ENCODE measurements at regions not wholly inside any gene's neighbourhood (a gene's known extent, or its start where the extent isn't known, plus 50 kb on each side); places are given as distances from the start of the nearest gene placed in this dataset.

GRCh38 chr2:129764376-129765325, 214.8 kb upstream of the RAB6C start:
- no peak for DNase-seq (ENCODE audit: low read depth in 2 of 2)

GRCh38 chr2:129765326-129765677, 214.2 kb upstream of the RAB6C start:
- DNase-seq (ENCODE audit: low read depth in 2 of 2), result no peak

GRCh38 chr2:129765678-129766351, 213.7 kb upstream of the RAB6C start:
- no peak for DNase-seq (ENCODE audit: low read depth in 2 of 2)

- DNase-seq (ENCODE audit: low read depth in 2 of 2), result no peak
Observed at GRCh38 chr2:129766374-129766993, 213.0 kb upstream of the RAB6C start.

- DNase-seq (ENCODE audit: low read depth in 2 of 2), result no peak
Observed at GRCh38 chr2:129767346-129768035, 212.0 kb upstream of the RAB6C start.

GRCh38 chr2:129768036-129768386, 211.5 kb upstream of the RAB6C start:
- no peak for DNase-seq (ENCODE audit: low read depth in 2 of 2)

- DNase-seq (ENCODE audit: low read depth in 2 of 2), result no peak
Observed at GRCh38 chr2:129768485-129769184, 210.8 kb upstream of the RAB6C start.

- DNase-seq (ENCODE audit: low read depth in 2 of 2), result no peak
Observed at GRCh38 chr2:129769185-129769991, 210.1 kb upstream of the RAB6C start.

- no peak for DNase-seq (ENCODE audit: low read depth in 2 of 2)
Observed at GRCh38 chr2:129771418-129772189, 207.9 kb upstream of the RAB6C start.

GRCh38 chr2:129772190-129772579, 207.3 kb upstream of the RAB6C start:
- no peak for DNase-seq (ENCODE audit: low read depth in 2 of 2)

GRCh38 chr2:129775952-129776653, 203.4 kb upstream of the RAB6C start:
- no peak for DNase-seq (ENCODE audit: low read depth in 2 of 2)

GRCh38 chr2:129777146-129777545, 202.3 kb upstream of the RAB6C start:
- no peak for DNase-seq (ENCODE audit: low read depth in 2 of 2)

- no peak for DNase-seq (ENCODE audit: low read depth in 2 of 2)
Observed at GRCh38 chr2:129777762-129778583, 201.5 kb upstream of the RAB6C start.

- no peak for DNase-seq (ENCODE audit: low read depth in 2 of 2)
Observed at GRCh38 chr2:129778584-129778877, 200.9 kb upstream of the RAB6C start.

GRCh38 chr2:129779783-129780182, 199.7 kb upstream of the RAB6C start:
- no peak for DNase-seq (ENCODE audit: low read depth in 2 of 2)

GRCh38 chr2:129780316-129781270, 198.9 kb upstream of the RAB6C start:
- no peak for DNase-seq (ENCODE audit: low read depth in 2 of 2)
